CD8-positive, alpha-beta memory T cell (primary cell): ENCODE measurements at regions not wholly inside any gene's neighbourhood (a gene's known extent, or its start where the extent isn't known, plus 50 kb on each side); places are given as distances from the start of the nearest gene placed in this dataset.

ENCODE experiments used
- CTCF ChIA-PET: fragments of 350-600 bp; sonication (Branson Sonifier 250); formaldehyde crosslinking; loops from one replicate; lab custom pipeline; 2021; ENCODE audit warnings: antibody characterized with exemption; lab: Charles Lee
- POLR2A ChIA-PET: fragments of 350-600 bp; sonication (Branson Sonifier 250); formaldehyde crosslinking; loops from one replicate; lab custom pipeline; 2021; ENCODE audit warnings: antibody characterized with exemption; lab: Charles Lee
- DNase-seq, 5 donors: peaks; one replicate each; pipeline versions ENCODE4 v3.0.0 to v3.0.0-alpha.2; 2020 to 2022; ENCODE audit warnings: mixed read lengths in 1 of 5
- H3K27ac ChIP-seq: one replicate; pipeline ENCODE4 v1.7.0; 2013; ENCODE audit warnings: low read depth, mild to moderate bottlenecking, low read length, moderate library complexity
- H3K27me3 ChIP-seq: 2 replicates; pipeline ENCODE4 v1.7.0; 2013; ENCODE audit warnings: low read length, mild to moderate bottlenecking; ENCODE audit not compliant: insufficient read depth, poor library complexity, severe bottlenecking
- H3K36me3 ChIP-seq: 2 replicates; pipeline ENCODE4 v1.7.0; 2013; ENCODE audit warnings: mild to moderate bottlenecking, low read length, moderate library complexity; ENCODE audit not compliant: insufficient read depth
- H3K4me1 ChIP-seq: 2 replicates; pipeline ENCODE4 v1.7.0; 2013; ENCODE audit warnings: mild to moderate bottlenecking, low read length, moderate library complexity; ENCODE audit not compliant: insufficient read depth
- H3K4me3 ChIP-seq: 2 replicates; pipeline ENCODE4 v1.7.0; 2013; ENCODE audit warnings: mild to moderate bottlenecking, low read length
- H3K9me3 ChIP-seq: 2 replicates; pipeline ENCODE4 v1.7.0; 2013; ENCODE audit warnings: mild to moderate bottlenecking, low read length
- H3K27ac Mint-ChIP-seq, 8 donors: one replicate each; pipeline ENCODE4 v1.8.0; 2020 to 2021; ENCODE audit warnings: mixed read lengths in 8 of 8, mild to moderate bottlenecking in 6 of 8, inconsistent platforms in 3 of 8, moderate library complexity in 3 of 8
- H3K27me3 Mint-ChIP-seq, 2 donors: one replicate each; pipeline ENCODE4 v1.8.0; 2020 to 2021; ENCODE audit warnings: mixed read lengths in 2 of 2, mild to moderate bottlenecking in 1 of 2, moderate library complexity in 1 of 2
- H3K36me3 Mint-ChIP-seq, 3 donors: one replicate each; pipeline ENCODE4 v1.8.0; 2020 to 2021; ENCODE audit warnings: mixed read lengths in 3 of 3, inconsistent platforms in 1 of 3, mild to moderate bottlenecking in 1 of 3
- H3K4me1 Mint-ChIP-seq, 3 donors: one replicate each; pipeline ENCODE4 v1.8.0; 2020 to 2021; ENCODE audit warnings: mixed read lengths in 3 of 3, inconsistent platforms in 1 of 3, mild to moderate bottlenecking in 1 of 3
- H3K4me3 Mint-ChIP-seq, 7 donors: one replicate each; pipeline ENCODE4 v1.8.0; 2020 to 2021; ENCODE audit warnings: mixed read lengths in 7 of 7, mild to moderate bottlenecking in 6 of 7, moderate library complexity in 4 of 7, inconsistent platforms in 2 of 7
- H3K9me3 Mint-ChIP-seq, 5 donors: one replicate each; pipeline ENCODE4 v1.8.0; 2020 to 2022; ENCODE audit warnings: mixed read lengths in 5 of 5, mild to moderate bottlenecking in 3 of 5, moderate library complexity in 2 of 5, inconsistent platforms in 1 of 5

GRCh38 chr2:66888791-66889631, 454.1 kb downstream of the MEIS1 start:
- Histone ChIP-seq H3K36me3 (no peaks in the 10 kb centered on the region), H3K27me3 (no peaks in the 10 kb centered on the region), H3K4me3 (no peak overlapping the region), H3K4me1 (no peaks in the 10 kb centered on the region), H3K9me3 (no peaks in the 10 kb centered on the region), H3K27ac (no peak overlapping the region)
- POLR2A ChIA-PET: no interaction called here
- Mint-ChIP-seq H3K36me3 (no peaks in the 10 kb centered on the region), H3K4me3 (no peak overlapping the region), H3K27me3 (no peaks in the 10 kb centered on the region), H3K27ac (no peak overlapping the region), H3K4me1 (no peaks in the 10 kb centered on the region), H3K9me3 (peaks cover 4 to 10% (median 7%) of the 10 kb centered on the region in 5 donors)
- CTCF ChIA-PET: no interaction called here
- DNase-seq: no peak

GRCh38 chr2:66889632-66889882, 454.6 kb downstream of the MEIS1 start:
- Histone ChIP-seq H3K4me1 (no peaks in the 10 kb centered on the region), H3K27me3 (no peaks in the 10 kb centered on the region), H3K9me3 (no peaks in the 10 kb centered on the region), H3K27ac (no peak overlapping the region), H3K36me3 (no peaks in the 10 kb centered on the region), H3K4me3 (no peak overlapping the region)
- Mint-ChIP-seq H3K4me1 (no peaks in the 10 kb centered on the region), H3K9me3 (peaks cover 5 to 10% (median 7%) of the 10 kb centered on the region in 5 donors), H3K27me3 (no peaks in the 10 kb centered on the region), H3K4me3 (no peak overlapping the region), H3K36me3 (no peaks in the 10 kb centered on the region), H3K27ac (no peak overlapping the region)
- DNase-seq: no peak
- POLR2A ChIA-PET: no interaction called here
- CTCF ChIA-PET: no interaction called here

GRCh38 chr2:66890166-66890742, 455.3 kb downstream of the MEIS1 start:
- CTCF ChIA-PET: no interaction called here
- no peaks in the 10 kb centered on the region for H3K4me1 Mint-ChIP-seq
- Histone ChIP-seq H3K27me3 (no peaks in the 10 kb centered on the region), H3K4me1 (no peaks in the 10 kb centered on the region), H3K9me3 (no peaks in the 10 kb centered on the region), H3K4me3 (no peak overlapping the region), H3K36me3 (no peaks in the 10 kb centered on the region), H3K27ac (no peak overlapping the region)
- H3K36me3 Mint-ChIP-seq: no peaks in the 10 kb centered on the region
- H3K9me3 Mint-ChIP-seq: peaks cover 5 to 10% (median 7%) of the 10 kb centered on the region in 5 donors
- POLR2A ChIA-PET: no interaction called here
- H3K27me3 Mint-ChIP-seq: no peaks in the 10 kb centered on the region
- DNase-seq: no peak
- no peak overlapping the region for H3K27ac Mint-ChIP-seq
- no peak overlapping the region for H3K4me3 Mint-ChIP-seq

- Histone ChIP-seq H3K36me3 (no peaks in the 10 kb centered on the region), H3K4me3 (no peak overlapping the region), H3K4me1 (no peaks in the 10 kb centered on the region), H3K27me3 (no peaks in the 10 kb centered on the region), H3K27ac (no peak overlapping the region), H3K9me3 (no peaks in the 10 kb centered on the region)
- no peak for DNase-seq
- H3K4me3 Mint-ChIP-seq: no peak overlapping the region
- H3K27me3 Mint-ChIP-seq: no peaks in the 10 kb centered on the region
- ChIA-PET POLR2A (no interaction called here), CTCF (no interaction called here)
- H3K9me3 Mint-ChIP-seq: peaks cover 0 to 6% (median 2%) of the 10 kb centered on the region in 5 donors
- H3K27ac Mint-ChIP-seq: no peak overlapping the region
- H3K4me1 Mint-ChIP-seq: no peaks in the 10 kb centered on the region
- H3K36me3 Mint-ChIP-seq: no peaks in the 10 kb centered on the region
Observed at GRCh38 chr2:66895206-66895605, 460.3 kb downstream of the MEIS1 start.

GRCh38 chr2:66896131-66896530, 461.2 kb downstream of the MEIS1 start:
- Histone ChIP-seq H3K27me3 (no peaks in the 10 kb centered on the region), H3K36me3 (no peaks in the 10 kb centered on the region), H3K9me3 (no peaks in the 10 kb centered on the region), H3K4me3 (no peak overlapping the region), H3K27ac (no peak overlapping the region), H3K4me1 (no peaks in the 10 kb centered on the region)
- H3K36me3 Mint-ChIP-seq: no peaks in the 10 kb centered on the region
- DNase-seq: no peak
- ChIA-PET POLR2A (no interaction called here), CTCF (no interaction called here)
- H3K27ac Mint-ChIP-seq: no peak overlapping the region
- no peaks in the 10 kb centered on the region for H3K27me3 Mint-ChIP-seq
- peaks cover 0 to 6% (median 2%) of the 10 kb centered on the region in 5 donors for H3K9me3 Mint-ChIP-seq
- no peak overlapping the region for H3K4me3 Mint-ChIP-seq
- no peaks in the 10 kb centered on the region for H3K4me1 Mint-ChIP-seq

GRCh38 chr2:66897181-66897580, 462.3 kb downstream of the MEIS1 start:
- CTCF ChIA-PET: no interaction called here
- no peak overlapping the region for H3K27ac ChIP-seq
- H3K36me3 Mint-ChIP-seq: no peaks in the 10 kb centered on the region
- H3K9me3 Mint-ChIP-seq: peaks cover 0 to 6% (median 2%) of the 10 kb centered on the region in 5 donors
- H3K4me1 Mint-ChIP-seq: no peaks in the 10 kb centered on the region
- peak overlapping the region in 1 of 8 donors; percentile 72 for H3K27ac Mint-ChIP-seq
- POLR2A ChIA-PET: no interaction called here
- H3K4me3 Mint-ChIP-seq: no peak overlapping the region
- no peaks in the 10 kb centered on the region for H3K4me1 ChIP-seq
- DNase-seq: no peak
- no peak overlapping the region for H3K4me3 ChIP-seq
- H3K27me3 Mint-ChIP-seq: no peaks in the 10 kb centered on the region
- H3K27me3 ChIP-seq: no peaks in the 10 kb centered on the region
- H3K9me3 ChIP-seq: no peaks in the 10 kb centered on the region
- no peaks in the 10 kb centered on the region for H3K36me3 ChIP-seq

- Mint-ChIP-seq H3K9me3 (peaks cover 0 to 7% (median 3%) of the 10 kb centered on the region in 5 donors), H3K27me3 (no peaks in the 10 kb centered on the region), H3K4me1 (no peaks in the 10 kb centered on the region), H3K4me3 (no peak overlapping the region), H3K27ac (no peak overlapping the region), H3K36me3 (no peaks in the 10 kb centered on the region)
- no peak for DNase-seq
- Histone ChIP-seq H3K36me3 (no peaks in the 10 kb centered on the region), H3K4me3 (no peak overlapping the region), H3K9me3 (no peaks in the 10 kb centered on the region), H3K27ac (no peak overlapping the region), H3K4me1 (no peaks in the 10 kb centered on the region), H3K27me3 (no peaks in the 10 kb centered on the region)
- ChIA-PET CTCF (no interaction called here), POLR2A (no interaction called here)
Observed at GRCh38 chr2:66897691-66898150, 462.8 kb downstream of the MEIS1 start.

GRCh38 chr2:66899109-66899508, 464.2 kb downstream of the MEIS1 start:
- peaks cover 2 to 8% (median 6%) of the 10 kb centered on the region in 5 donors for H3K9me3 Mint-ChIP-seq
- POLR2A ChIA-PET: no interaction called here
- no peak for DNase-seq
- Histone ChIP-seq H3K9me3 (no peaks in the 10 kb centered on the region), H3K27me3 (no peaks in the 10 kb centered on the region), H3K27ac (no peak overlapping the region), H3K4me1 (no peaks in the 10 kb centered on the region), H3K4me3 (no peak overlapping the region), H3K36me3 (no peaks in the 10 kb centered on the region)
- H3K4me3 Mint-ChIP-seq: no peak overlapping the region
- no peaks in the 10 kb centered on the region for H3K27me3 Mint-ChIP-seq
- CTCF ChIA-PET: no interaction called here
- H3K4me1 Mint-ChIP-seq: no peaks in the 10 kb centered on the region
- no peak overlapping the region for H3K27ac Mint-ChIP-seq
- no peaks in the 10 kb centered on the region for H3K36me3 Mint-ChIP-seq
